K562 (cell line): ENCODE measurements at regions not wholly inside any gene's neighbourhood (a gene's known extent, or its start where the extent isn't known, plus 50 kb on each side); places are given as distances from the start of the nearest gene placed in this dataset.

Experiments
- ATAC-seq: fragments of 200-7000 bp; cut with Tn5 transposase; 3 replicates; pipeline ENCODE4 v1.9.1; 2020; ENCODE audit warnings: moderate library complexity
- BruUV-seq: library from RNA; stranded (reverse); fragments of 400-500 nt; replicated peaks from 2 replicates; lab custom pipeline; 2021; lab: Mats Ljungman, UMichigan
- CTCF ChIA-PET: fragments of 300-600 bp; formaldehyde crosslinking; extraction: SDS; loops from one replicate; lab custom pipeline; 2021; ENCODE audit warnings: low intra/inter-chr PET ratio; lab: Yijun Ruan, JAX
- POLR2A ChIA-PET: fragments of 300-600, 350-650 bp; sonication (Branson Sonifier 250); formaldehyde crosslinking; extraction: SDS; loops from one replicate; lab custom pipeline; 2021; ENCODE audit warnings: antibody characterized with exemption, inconsistent platforms; lab: Yijun Ruan, JAX
- DNase-seq, 4 experiments: peaks; one replicate each; pipeline versions ENCODE4 v3.0.0 to v3.0.0-alpha.2; 2011 to 2018; ENCODE audit warnings: low spot score in 3 of 4, mixed read lengths in 3 of 4; ENCODE audit errors: extremely low read depth in 1 of 4
- FAIRE-seq: peaks from 2 replicates; lab custom pipeline; 2011; peaks lifted over from hg19 to GRCh38; lab: Jason Lieb, UNC
- H2AFZ ChIP-seq: 2 replicates; pipeline ENCODE4 v1.6.0; 2011; ENCODE audit warnings: low read depth, low read length, control low read depth, inconsistent platforms
- H3K27ac ChIP-seq: fragments of 200-600 bp; 3 replicates; pipeline ENCODE4 v1.8.0; 2011; ENCODE audit warnings: low read depth, mild to moderate bottlenecking, control low read depth, inconsistent platforms, low read length, moderate library complexity, mixed read lengths; ENCODE audit errors: extremely low read depth
- H3K27me3 ChIP-seq, 2 experiments: fragments of 300-600 bp in 1 of 2; 2 replicates in 1 of 2; 3 replicates in 1 of 2; pipeline versions ENCODE4 v1.6.0 to v1.8.0; 2011; ENCODE audit warnings: inconsistent platforms in 2 of 2, low read length in 2 of 2, mild to moderate bottlenecking in 1 of 2, mixed read lengths in 1 of 2, moderate library complexity in 1 of 2; ENCODE audit not compliant: control insufficient read depth in 2 of 2, insufficient read depth in 2 of 2
- H3K36me3 ChIP-seq: fragments of 300-600 bp; 3 replicates; pipeline ENCODE4 v1.8.0; 2011; ENCODE audit warnings: mild to moderate bottlenecking, low read length, inconsistent platforms; ENCODE audit not compliant: control insufficient read depth, insufficient read depth
- H3K4me1 ChIP-seq, 2 experiments: fragments of 200-600 bp in 1 of 2; replicated peaks in 1 of 2; 2 replicates in 1 of 2; 3 replicates in 1 of 2; pipeline versions ENCODE4 v1.5.1 to v1.8.0; 2011; ENCODE audit warnings: inconsistent platforms in 2 of 2, low read length in 2 of 2, mild to moderate bottlenecking in 1 of 2, mixed read lengths in 1 of 2, moderate library complexity in 1 of 2; ENCODE audit not compliant: control insufficient read depth in 2 of 2, insufficient read depth in 2 of 2
- H3K4me2 ChIP-seq: 2 replicates; pipeline ENCODE4 v1.6.1; 2011; ENCODE audit warnings: low read length, control low read depth, inconsistent platforms, mixed read lengths; ENCODE audit not compliant: insufficient read depth
- H3K4me3 ChIP-seq: fragments of 200-600 bp; sonication (generic), shearing (Covaris generic); 2 replicates; pipeline ENCODE4 v1.5.1; 2016; ENCODE audit warnings: control low read depth, inconsistent platforms
- H3K79me2 ChIP-seq: fragments of 200-600 bp; 3 replicates; pipeline ENCODE4 v1.8.0; 2011; ENCODE audit warnings: low read length, inconsistent platforms; ENCODE audit not compliant: control insufficient read depth, insufficient read depth
- H3K9ac ChIP-seq, 2 experiments: 2 replicates each; pipeline versions ENCODE4 v1.6.0 to v1.6.1; 2011; ENCODE audit warnings: low read depth in 2 of 2, low read length in 2 of 2, control low read depth in 1 of 2, inconsistent platforms in 1 of 2, mild to moderate bottlenecking in 1 of 2, mixed read lengths in 1 of 2; ENCODE audit not compliant: insufficient read depth in 1 of 2
- H3K9me1 ChIP-seq: one replicate; pipeline ENCODE4 v1.6.0; 2011; ENCODE audit warnings: inconsistent platforms, mild to moderate bottlenecking, low read length, moderate library complexity; ENCODE audit not compliant: control insufficient read depth, insufficient read depth
- H3K9me3 ChIP-seq: replicated peaks from 2 replicates; pipeline ENCODE4 v1.5.1; 2011; ENCODE audit warnings: low read depth, low read length, inconsistent platforms; ENCODE audit not compliant: control insufficient read depth, insufficient read depth
- H4K20me1 ChIP-seq: replicated peaks from 2 replicates; pipeline ENCODE4 v1.6.1; 2011; ENCODE audit warnings: low read length, inconsistent platforms, mixed read lengths; ENCODE audit not compliant: control insufficient read depth, insufficient read depth
- ASH1L ChIP-seq: fragments of 450-650 bp; IDR thresholded peaks from 2 replicates; pipeline ENCODE4 v1.6.1; 2018; ENCODE audit warnings: borderline replicate concordance, mild to moderate bottlenecking, low read depth; ENCODE audit not compliant: partially characterized antibody
- CEBPB ChIP-seq: fragments of 450-650 bp; IDR thresholded peaks from 2 replicates; pipeline ENCODE4 v1.6.1; 2016; ENCODE audit warnings: missing genetic modification characterization, missing compliant biosample characterization
- DIDO1 ChIP-seq: fragments of 450-650 bp; IDR thresholded peaks from 2 replicates; pipeline ENCODE4 v1.6.1; 2016; ENCODE audit warnings: low read depth, missing biosample characterization, missing genetic modification characterization
- DPF2 ChIP-seq: fragments of 450-650 bp; IDR thresholded peaks from 2 replicates; pipeline ENCODE4 v1.6.1; 2016
- E2F8 ChIP-seq: fragments of 450-650 bp; IDR thresholded peaks from 2 replicates; pipeline ENCODE4 v1.7.1; 2018; ENCODE audit warnings: mild to moderate bottlenecking, low read depth; ENCODE audit not compliant: partially characterized antibody
- EZH2 ChIP-seq: IDR thresholded peaks from 2 replicates; pipeline ENCODE4 v1.6.1; 2012; ENCODE audit warnings: low read depth, mild to moderate bottlenecking, inconsistent platforms, low read length, borderline replicate concordance
- FOXA3 ChIP-seq, 2 experiments: fragments of 450-650 bp in 1 of 2; sonication (generic) in 1 of 2; formaldehyde crosslinking; IDR thresholded peaks in 1 of 2; conservative IDR thresholded peaks in 1 of 2; 2 replicates each; pipeline versions ENCODE4 v1.4.0 to v1.8.0; 2020 to 2022; ENCODE audit warnings: mild to moderate bottlenecking in 2 of 2, missing genetic modification reagents in 1 of 2
- GATAD2A ChIP-seq: fragments of 450-650 bp; IDR thresholded peaks from 2 replicates; pipeline ENCODE4 v1.6.1; 2017
- NCOA4 ChIP-seq: fragments of 450-650 bp; IDR thresholded peaks from 2 replicates; pipeline ENCODE4 v1.6.1; 2018; ENCODE audit warnings: mild to moderate bottlenecking; ENCODE audit not compliant: partially characterized antibody
- NFATC3 ChIP-seq: fragments of 450-650 bp; IDR thresholded peaks from 2 replicates; pipeline ENCODE4 v1.6.1; 2017; ENCODE audit warnings: mild to moderate bottlenecking
- POLR2A ChIP-seq: fragments of 450-650 bp; conservative IDR thresholded peaks from 2 replicates; pipeline ENCODE4 v1.6.1; 2016
- SMARCA4 ChIP-seq: fragments of 450-650 bp; IDR thresholded peaks from 2 replicates; pipeline ENCODE4 v1.6.1; 2016
- TCFL5 ChIP-seq: fragments of 250-450 bp; sonication (Bioruptor Pico); conservative IDR thresholded peaks from 2 replicates; pipeline ENCODE4 v1.6.1; 2021; ENCODE audit warnings: mild to moderate bottlenecking, moderate library complexity, matching md5 sums
- ZC3H11A ChIP-seq: IDR thresholded peaks from 2 replicates; pipeline ENCODE4 v1.6.1; 2012; ENCODE audit warnings: low read depth, low read length, improper control_type of control experiment
- ZNF165 ChIP-seq: fragments of 250-450 bp; sonication (Bioruptor Pico); IDR thresholded peaks from 2 replicates; pipeline ENCODE4 v1.4.0; 2020; ENCODE audit warnings: borderline replicate concordance
- ZNF212 ChIP-seq: fragments of 450-650 bp; formaldehyde crosslinking; IDR thresholded peaks from 2 replicates; pipeline ENCODE4 v1.4.0; 2020; ENCODE audit warnings: mild to moderate bottlenecking
- ZNF316 ChIP-seq: fragments of 450-650 bp; IDR thresholded peaks from 2 replicates; pipeline ENCODE4 v1.6.1; 2016
- WGBS: fragments of 100-300 bp; shearing (Covaris generic); methylation state at CpG from one replicate; pipeline ENCODE4 v1.1.6; 2016; ENCODE audit warnings: low coverage, mixed read lengths; ENCODE audit not compliant: insufficient coverage; ENCODE audit errors: missing lambda C conversion rate; 5-methylcytosine and 5-hydroxymethylcytosine counted together
- in situ Hi-C: fragments of 300-500 bp; cut with MboI; formaldehyde crosslinking; loops from 4 replicates; pipeline ENCODE4 v1.15.0; 2018; ENCODE audit warnings: inconsistent platforms, mixed read lengths
- intact Hi-C: fragments of 100-400 bp; cut with micrococcal nuclease; formaldehyde crosslinking; loops from 2 replicates; pipeline ENCODE4 v1.14.2; 2022
- TF ChIP-seq, protein P1 (sequence below): sonication (generic); formaldehyde crosslinking; IDR thresholded peaks from 2 replicates; pipeline ENCODE4 v1.8.1; 2022; ENCODE audit warnings: missing genetic modification reagents

- Histone ChIP-seq H3K4me1 (no peaks in the 10 kb centered on the region), H3K4me3 (no peak overlapping the region), H3K9ac (no peak overlapping the region), H3K79me2 (no peaks in the 10 kb centered on the region), H3K9me1 (no peaks in the 10 kb centered on the region), H3K27ac (no peak overlapping the region), H3K4me2 (no peak overlapping the region), H3K9me3 (no peaks in the 10 kb centered on the region), H4K20me1 (no peaks in the 10 kb centered on the region), H3K36me3 (no peaks in the 10 kb centered on the region), H2AFZ (no peak overlapping the region), H3K27me3 (no peaks in the 10 kb centered on the region)
- ATAC-seq (no peak), FAIRE-seq (no peak), DNase-seq (no peak)
- 17% methylated on average over 1 of the region's 1 CpG for WGBS
- TF ChIP-seq ZNF316 (no peak), EZH2 (no peak), FOXA3 (CRISPR knock-in tag; conservative IDR thresholded peaks at IDR 0.05 in 1 of 2, IDR thresholded peaks at IDR 0.05 in 1 of 2) (no peak), ASH1L (no peak), CEBPB (no peak), ZNF165 (CRISPR knock-in tag) (no peak), TCFL5 (CRISPR knock-in tag) (no peak), ZNF212 (CRISPR knock-in tag) (no peak), ZC3H11A (no peak), DPF2 (no peak), NFATC3 (no peak), NCOA4 (no peak), POLR2A (no peak), SMARCA4 (no peak), DIDO1 (tag) (no peak), E2F8 (no peak), GATAD2A (no peak)
- TF ChIP-seq, protein P1, sequence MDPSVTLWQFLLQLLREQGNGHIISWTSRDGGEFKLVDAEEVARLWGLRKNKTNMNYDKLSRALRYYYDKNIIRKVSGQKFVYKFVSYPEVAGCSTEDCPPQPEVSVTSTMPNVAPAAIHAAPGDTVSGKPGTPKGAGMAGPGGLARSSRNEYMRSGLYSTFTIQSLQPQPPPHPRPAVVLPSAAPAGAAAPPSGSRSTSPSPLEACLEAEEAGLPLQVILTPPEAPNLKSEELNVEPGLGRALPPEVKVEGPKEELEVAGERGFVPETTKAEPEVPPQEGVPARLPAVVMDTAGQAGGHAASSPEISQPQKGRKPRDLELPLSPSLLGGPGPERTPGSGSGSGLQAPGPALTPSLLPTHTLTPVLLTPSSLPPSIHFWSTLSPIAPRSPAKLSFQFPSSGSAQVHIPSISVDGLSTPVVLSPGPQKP (CRISPR knock-in tag), result no peak
- POLR2A ChIA-PET, result no interaction called here
- in situ Hi-C loops, result no loop called here
- CTCF ChIA-PET, result no interaction called here
- intact Hi-C loops, result no loop called here
- no TSS peak for BruUV-seq
These were observed 316.7 kb downstream of the PLK2 start for GRCh38 chr5:58143181-58143580.
